ENCODE measurements at regions not wholly inside any gene's neighbourhood (a gene's known extent, or its start where the extent isn't known, plus 50 kb on each side); places are given as distances from the start of the nearest gene placed in this dataset.
"Not testable (repeated sequence)": the region's sequence is repeated elsewhere in the genome, so short reads cannot be mapped to it uniquely, and the experiment has no call there.

- peak; percentile 26 for FAIRE-seq
Observed at GRCh38 chrX:144185197-144185596, 301.3 kb downstream of the UBE2NL start.

GRCh38 chrX:144188489-144188888 is 304.6 kb downstream of the UBE2NL start:
- DNase-seq (ENCODE audit: insufficient read length, low spot score); FAIRE-seq: not testable (repeated sequence)

More at GRCh38 chrX:144185197-144185596, 301.3 kb downstream of the UBE2NL start:
- DNase-seq (ENCODE audit: insufficient read length, low spot score) = not testable (repeated sequence)

GRCh38 chrX:144197057-144197456 is 313.2 kb downstream of the UBE2NL start:
- not testable (repeated sequence) for DNase-seq (ENCODE audit: insufficient read length, low spot score); FAIRE-seq

- not testable (repeated sequence) for FAIRE-seq; DNase-seq (ENCODE audit: insufficient read length, low spot score)
Observed at GRCh38 chrX:144202726-144203125, 318.9 kb downstream of the UBE2NL start.

GRCh38 chrX:144208360-144209024 is 324.6 kb downstream of the UBE2NL start:
- FAIRE-seq; DNase-seq (ENCODE audit: insufficient read length, low spot score): not testable (repeated sequence)

GRCh38 chrX:144214651-144215050 is 330.8 kb downstream of the UBE2NL start:
- no peak for FAIRE-seq
- no peak for DNase-seq (ENCODE audit: insufficient read length, low spot score)

- DNase-seq (ENCODE audit: insufficient read length, low spot score) = no peak
- FAIRE-seq = no peak
Observed at GRCh38 chrX:144219035-144219434, 335.2 kb downstream of the UBE2NL start.

GRCh38 chrX:144231116-144231785 is 347.4 kb downstream of the UBE2NL start:
- not testable (repeated sequence) for FAIRE-seq; DNase-seq (ENCODE audit: insufficient read length, low spot score)

- DNase-seq (ENCODE audit: insufficient read length, low spot score) = no peak
- no peak for FAIRE-seq
Observed at GRCh38 chrX:144253356-144253755, 369.5 kb downstream of the UBE2NL start.

- no peak for DNase-seq (ENCODE audit: insufficient read length, low spot score)
- no peak for FAIRE-seq
Observed at GRCh38 chrX:144259054-144259453, 375.2 kb downstream of the UBE2NL start.

GRCh38 chrX:144265641-144266040 is 381.8 kb downstream of the UBE2NL start:
- FAIRE-seq (no peak), DNase-seq (ENCODE audit: insufficient read length, low spot score) (no peak)

- no peak for FAIRE-seq
- no peak for DNase-seq (ENCODE audit: insufficient read length, low spot score)
Observed at GRCh38 chrX:144275367-144275766, 391.5 kb downstream of the UBE2NL start.

GRCh38 chrX:144275843-144276242 is 392.0 kb downstream of the UBE2NL start:
- no peak for FAIRE-seq

GRCh38 chrX:144293229-144293628 is 409.4 kb downstream of the UBE2NL start:
- DNase-seq (ENCODE audit: insufficient read length, low spot score) (no peak), FAIRE-seq (no peak)

More at GRCh38 chrX:144275843-144276242, 392.0 kb downstream of the UBE2NL start:
- no peak for DNase-seq (ENCODE audit: insufficient read length, low spot score)

GRCh38 chrX:144295921-144296320 is 412.1 kb downstream of the UBE2NL start:
- DNase-seq (ENCODE audit: insufficient read length, low spot score) (no peak), FAIRE-seq (no peak)

- DNase-seq (ENCODE audit: insufficient read length, low spot score) = no peak
- FAIRE-seq = no peak
Observed at GRCh38 chrX:144297221-144297620, 413.4 kb downstream of the UBE2NL start.

- FAIRE-seq = no peak
- DNase-seq (ENCODE audit: insufficient read length, low spot score) = no peak
Observed at GRCh38 chrX:144327495-144327894, 443.6 kb downstream of the UBE2NL start.

- FAIRE-seq (no peak), DNase-seq (ENCODE audit: insufficient read length, low spot score) (no peak)
Observed at GRCh38 chrX:144333429-144333828, 449.6 kb downstream of the UBE2NL start.

- FAIRE-seq = no peak
- DNase-seq (ENCODE audit: insufficient read length, low spot score) = no peak
Observed at GRCh38 chrX:144334577-144334976, 450.7 kb downstream of the UBE2NL start.

- FAIRE-seq (no peak), DNase-seq (ENCODE audit: insufficient read length, low spot score) (no peak)
Observed at GRCh38 chrX:144335402-144335801, 451.5 kb downstream of the UBE2NL start.

GRCh38 chrX:144379156-144379555 is 495.3 kb downstream of the UBE2NL start:
- DNase-seq (ENCODE audit: insufficient read length, low spot score) (no peak), FAIRE-seq (no peak)

GRCh38 chrX:144388738-144389137 is 504.9 kb downstream of the UBE2NL start:
- no peak for DNase-seq (ENCODE audit: insufficient read length, low spot score)
- no peak for FAIRE-seq

All from GM19239 (cell line).